AG04449 (cell line): ENCODE measurements at regions not wholly inside any gene's neighbourhood (a gene's known extent, or its start where the extent isn't known, plus 50 kb on each side); places are given as distances from the start of the nearest gene placed in this dataset.

Experiments
- CTCF ChIA-PET: fragments of 350-600 bp; formaldehyde crosslinking; extraction: SDS; loops from one replicate; lab custom pipeline; 2021; ENCODE audit warnings: antibody characterized with exemption; lab: Yijun Ruan, JAX
- POLR2A ChIA-PET: fragments of 400-600, 350-600 bp; formaldehyde crosslinking; extraction: SDS; loops from one replicate; lab custom pipeline; 2020; ENCODE audit warnings: antibody characterized with exemption, inconsistent platforms; lab: Yijun Ruan, JAX
- DNase-seq: peaks from one replicate; pipeline ENCODE4 v3.0.0-alpha.2; 2010; ENCODE audit warnings: low read depth, low spot score
- H3K4me3 ChIP-seq: 2 replicates; pipeline ENCODE4 v1.5.1; 2011; ENCODE audit warnings: low read depth, mild to moderate bottlenecking, control low read depth, low read length
- CTCF ChIP-seq: IDR thresholded peaks from one replicate; pipeline ENCODE4 v1.5.1; 2011; ENCODE audit warnings: mild to moderate bottlenecking, moderate library complexity, low read length, control low read depth, inconsistent platforms; ENCODE audit not compliant: insufficient read depth; ENCODE audit errors: missing control alignments

- CTCF ChIA-PET: no interaction called here
- no peak overlapping the region for H3K4me3 ChIP-seq
- POLR2A ChIA-PET: no interaction called here
- no peak for TF ChIP-seq CTCF
- no peak for DNase-seq
These were observed 79.1 kb upstream of the IER5L start for GRCh38 chr9:129256959-129257713.

GRCh38 chr9:129254566-129255287 lies 76.7 kb upstream of the IER5L start:
- no peak for TF ChIP-seq CTCF
- ChIA-PET CTCF (no interaction called here), POLR2A (no interaction called here)
- H3K4me3 ChIP-seq: no peak overlapping the region
- no peak for DNase-seq

- POLR2A ChIA-PET: no interaction called here
- CTCF ChIA-PET: no interaction called here
- no peak overlapping the region for H3K4me3 ChIP-seq
- TF ChIP-seq CTCF: no peak
- no peak for DNase-seq
These were observed 75.8 kb upstream of the IER5L start for GRCh38 chr9:129253803-129254381.

GRCh38 chr9:129252937-129253802 lies 75.1 kb upstream of the IER5L start:
- no peak overlapping the region for H3K4me3 ChIP-seq
- no peak for DNase-seq
- TF ChIP-seq CTCF: no peak
- POLR2A ChIA-PET: no interaction called here
- CTCF ChIA-PET: no interaction called here

- no peak overlapping the region for H3K4me3 ChIP-seq
- POLR2A ChIA-PET: no interaction called here
- CTCF ChIA-PET: no interaction called here
- TF ChIP-seq CTCF: no peak
- DNase-seq: no peak
These were observed 72.7 kb upstream of the IER5L start for GRCh38 chr9:129250786-129251185.
